ENCODE measurements at regions not wholly inside any gene's neighbourhood (a gene's known extent, or its start where the extent isn't known, plus 50 kb on each side); places are given as distances from the start of the nearest gene placed in this dataset.

- TF ChIP-seq ZNF776 (tag by site-specific recombination; IDR thresholded peaks at IDR 0.05; ENCODE audit: borderline replicate concordance) (no peak), ZBTB11 (tag by site-specific recombination; conservative IDR thresholded peaks at IDR 0.05; ENCODE audit: low read depth) (no peak), CTCF (tag by site-specific recombination; IDR thresholded peaks at IDR 0.05) (no peak), ZNF629 (tag by site-specific recombination; IDR thresholded peaks at IDR 0.05) (no peak), ZNF473 (tag by site-specific recombination; IDR thresholded peaks at IDR 0.05) (no peak), ZNF48 (tag by site-specific recombination; IDR thresholded peaks at IDR 0.05) (no peak), ZNF112 (tag by site-specific recombination; IDR thresholded peaks at IDR 0.05) (no peak), ZNF639 (tag by site-specific recombination; IDR thresholded peaks at IDR 0.05) (no peak), ZNF558 (tag by site-specific recombination; IDR thresholded peaks at IDR 0.05) (no peak), ZNF214 (tag by site-specific recombination; IDR thresholded peaks at IDR 0.05; ENCODE audit: borderline replicate concordance) (no peak), ZNF292 (tag by site-specific recombination; IDR thresholded peaks at IDR 0.05; ENCODE audit: borderline replicate concordance, low read depth) (no peak), ZNF223 (tag by site-specific recombination; IDR thresholded peaks at IDR 0.05) (no peak), YY1 (tag by site-specific recombination; IDR thresholded peaks at IDR 0.05) (no peak)
These were observed 457.4 kb downstream of the FOXG1 start for GRCh38 chr14:29223947-29224346.
